GM21381 (cell line): ENCODE measurements at regions not wholly inside any gene's neighbourhood (a gene's known extent, or its start where the extent isn't known, plus 50 kb on each side); places are given as distances from the start of the nearest gene placed in this dataset.

ENCODE experiments used
- ATAC-seq: cut with Tn5 transposase; IDR thresholded peaks from one replicate; pipeline ENCODE4 v1.9.1; 2021; ENCODE audit warnings: mild to moderate bottlenecking, moderate library complexity; ENCODE audit not compliant: unreplicated experiment

DNA sequence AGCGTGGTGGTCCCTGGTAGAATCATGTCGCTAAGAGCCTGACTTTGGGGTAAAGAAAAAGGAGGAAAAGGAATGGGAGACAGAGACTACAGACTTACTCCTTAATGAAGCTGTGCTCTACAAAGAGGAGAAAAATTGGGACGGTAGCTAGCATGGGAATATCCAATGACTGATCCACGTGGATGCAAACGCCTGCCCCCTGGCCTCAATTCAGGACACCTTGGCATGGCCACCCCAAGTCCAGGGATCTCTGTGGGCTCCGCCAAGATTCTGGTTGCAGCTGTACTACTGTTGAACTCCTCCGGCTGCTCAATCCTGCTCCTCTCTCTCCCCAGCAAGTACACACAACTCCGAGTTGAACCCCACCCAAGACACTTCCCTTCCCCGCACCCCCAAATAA is 70.5 kb upstream of the DIO3 start:
- no peak for ATAC-seq

DNA sequence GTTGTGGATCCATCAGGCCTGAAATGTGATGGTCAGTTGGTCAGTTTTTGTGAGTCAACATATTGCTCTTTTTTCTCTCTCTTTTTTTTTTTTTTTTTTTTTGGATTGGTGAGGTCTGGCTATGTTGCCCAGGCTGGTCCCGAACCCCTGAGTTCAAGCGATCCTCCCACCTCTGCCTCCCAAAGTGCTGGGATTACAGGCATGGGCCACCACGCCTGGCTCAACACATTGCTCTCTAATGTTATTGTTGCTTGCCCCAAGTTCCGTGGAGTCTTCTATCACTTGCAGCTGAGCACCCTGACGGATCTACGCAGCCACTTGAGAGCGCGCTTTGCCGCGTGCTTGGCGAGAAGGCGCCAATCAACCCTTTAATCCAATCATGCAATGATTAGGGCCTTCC is 69.5 kb upstream of the DIO3 start:
- ATAC-seq, result no peak

DNA sequence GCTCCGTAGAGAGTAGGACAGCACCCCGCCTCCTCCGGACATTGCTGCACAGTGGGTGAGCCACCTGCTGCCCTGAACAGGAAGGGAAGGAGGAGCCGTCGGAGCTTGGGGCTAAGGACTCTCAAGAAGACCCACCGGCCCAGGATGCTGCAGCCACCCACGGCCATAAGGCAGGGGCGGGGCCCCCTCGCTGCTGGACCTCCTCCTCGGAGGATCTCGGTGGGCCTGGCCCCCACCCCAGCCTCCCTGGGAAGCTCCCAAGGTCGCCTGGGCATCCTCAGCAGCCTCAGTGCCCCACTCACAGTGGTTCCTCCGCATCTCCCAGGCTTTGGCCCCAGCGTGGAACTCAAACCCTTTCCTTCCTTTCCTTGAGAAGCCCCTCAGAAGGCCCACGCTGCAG is 68.6 kb upstream of the DIO3 start:
- no peak for ATAC-seq

DNA sequence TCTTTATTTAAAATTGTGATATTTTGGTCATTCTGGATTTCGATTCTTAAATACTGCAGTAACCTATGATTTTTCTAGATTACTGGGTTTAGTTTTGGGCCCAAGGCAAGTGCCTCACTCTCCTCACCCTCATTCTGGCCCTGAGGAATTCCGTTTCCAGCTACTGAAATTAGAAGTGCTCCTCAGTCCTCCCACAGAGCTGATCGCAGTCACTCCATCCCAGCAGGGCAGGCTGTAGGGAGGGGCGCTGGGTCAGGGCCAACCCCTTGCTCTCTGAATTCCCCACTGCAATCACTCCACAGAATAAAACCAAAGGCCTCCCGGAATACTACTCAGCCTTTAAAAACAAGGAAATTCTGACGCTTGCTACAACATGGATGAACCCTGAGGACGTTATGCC is 66.5 kb upstream of the DIO3 start:
- no peak for ATAC-seq

DNA sequence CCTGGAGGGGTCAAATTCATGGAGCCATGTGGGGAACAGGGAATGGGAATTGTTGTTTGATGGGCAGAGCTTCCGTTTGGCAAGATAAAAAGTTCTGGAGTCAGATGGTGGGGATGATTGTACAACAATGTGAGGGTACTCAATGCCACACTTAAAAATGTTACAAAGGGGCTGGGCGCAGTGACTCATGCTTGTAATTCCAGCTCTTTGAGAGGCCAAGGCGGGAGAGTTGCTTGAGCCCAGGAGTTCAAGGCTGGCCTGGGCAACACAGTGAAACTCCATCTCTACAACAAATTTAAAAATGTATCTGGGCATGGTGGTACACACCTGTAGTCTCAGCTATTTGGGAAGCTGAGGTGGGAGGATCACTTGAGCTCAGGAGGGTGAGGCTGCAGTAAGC is 66.0 kb upstream of the DIO3 start:
- no peak for ATAC-seq

DNA sequence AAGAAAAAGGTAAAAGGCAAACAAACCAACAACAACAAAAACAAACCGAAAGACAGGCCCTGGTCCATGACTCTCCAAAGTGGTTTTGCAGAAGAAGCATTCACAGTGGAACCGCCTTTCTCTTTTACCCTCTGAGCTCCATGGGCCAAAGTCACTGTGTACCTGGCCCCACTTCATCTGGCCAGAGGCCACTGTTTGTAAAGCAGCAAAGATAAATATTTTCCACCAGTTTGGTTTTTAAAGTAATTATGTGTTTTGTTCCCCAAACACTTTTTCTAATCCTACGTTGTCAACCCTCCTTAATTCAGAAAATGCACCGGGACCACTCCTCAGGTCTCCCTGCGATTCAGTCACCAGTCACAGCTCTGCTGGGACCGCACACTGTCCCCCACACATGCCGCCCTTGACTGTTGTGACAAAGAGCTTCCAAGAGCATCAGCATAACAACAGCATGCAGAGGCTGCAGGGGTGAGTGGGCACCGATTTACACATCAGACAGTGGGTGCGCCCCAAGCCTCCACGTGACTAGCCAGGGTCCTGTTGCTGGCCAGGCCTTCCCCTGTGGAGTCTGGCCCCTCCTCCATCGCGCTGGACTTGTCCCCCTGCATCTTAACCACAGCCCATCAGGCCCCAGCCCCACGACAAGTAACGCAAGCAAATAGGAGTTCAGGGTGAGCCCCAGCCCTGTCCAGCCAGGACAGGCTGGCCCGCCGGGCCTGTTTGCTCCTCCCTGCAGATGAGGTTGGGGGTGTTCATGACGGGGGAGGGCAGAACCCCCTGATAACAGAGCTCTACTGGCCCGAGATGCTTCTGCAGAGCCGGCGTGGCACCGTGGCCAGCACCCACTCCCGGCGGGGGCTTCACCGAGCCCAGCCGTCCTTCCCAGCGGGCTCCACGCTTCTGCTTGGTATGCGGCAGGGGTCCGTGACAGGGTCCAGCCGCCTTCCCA is 65.2 kb upstream of the DIO3 start:
- ATAC-seq, result no peak

DNA sequence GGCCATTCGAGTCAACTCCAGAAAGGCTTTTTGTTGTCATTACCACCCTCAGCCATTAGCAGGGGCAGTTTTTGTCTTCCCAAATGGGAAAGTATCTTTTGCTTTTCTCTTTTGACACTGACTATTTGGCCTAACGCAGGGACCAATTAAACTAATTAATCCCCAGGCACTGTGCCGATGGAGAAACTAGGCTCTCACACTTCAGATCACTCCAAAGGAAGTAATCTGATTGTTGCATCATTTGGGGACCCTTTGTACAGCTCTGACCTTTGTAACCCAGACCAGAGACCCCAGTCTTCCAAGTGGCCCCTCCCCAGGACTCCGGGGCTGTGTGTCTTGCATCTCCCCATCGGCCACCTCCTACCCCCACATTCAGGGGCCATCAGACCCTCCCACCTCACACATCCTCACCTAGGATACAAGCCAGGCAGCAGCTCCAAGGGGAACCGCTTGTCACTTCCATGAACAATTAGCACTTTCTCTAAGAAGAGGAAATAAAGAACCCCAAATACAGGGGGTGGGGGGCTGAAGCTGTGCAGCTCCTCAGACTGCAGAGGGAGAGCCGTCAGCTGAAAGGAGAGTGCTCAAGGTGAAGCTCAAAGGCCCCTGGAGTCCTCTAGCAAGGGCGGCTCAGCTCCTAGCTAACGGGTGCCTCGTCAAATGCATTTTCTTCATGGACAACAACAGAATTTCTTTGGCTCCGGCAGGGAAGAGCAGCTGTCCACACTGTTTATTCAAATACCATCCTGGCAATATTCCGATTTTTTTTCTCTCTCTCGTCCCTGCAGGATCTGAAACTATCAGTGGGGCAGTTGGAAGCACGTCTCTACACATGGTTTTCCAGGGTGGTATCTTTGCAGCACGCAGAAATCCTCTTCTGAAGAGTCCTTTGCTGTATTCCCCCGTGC is 64.3 kb upstream of the DIO3 start:
- ATAC-seq, result no peak

DNA sequence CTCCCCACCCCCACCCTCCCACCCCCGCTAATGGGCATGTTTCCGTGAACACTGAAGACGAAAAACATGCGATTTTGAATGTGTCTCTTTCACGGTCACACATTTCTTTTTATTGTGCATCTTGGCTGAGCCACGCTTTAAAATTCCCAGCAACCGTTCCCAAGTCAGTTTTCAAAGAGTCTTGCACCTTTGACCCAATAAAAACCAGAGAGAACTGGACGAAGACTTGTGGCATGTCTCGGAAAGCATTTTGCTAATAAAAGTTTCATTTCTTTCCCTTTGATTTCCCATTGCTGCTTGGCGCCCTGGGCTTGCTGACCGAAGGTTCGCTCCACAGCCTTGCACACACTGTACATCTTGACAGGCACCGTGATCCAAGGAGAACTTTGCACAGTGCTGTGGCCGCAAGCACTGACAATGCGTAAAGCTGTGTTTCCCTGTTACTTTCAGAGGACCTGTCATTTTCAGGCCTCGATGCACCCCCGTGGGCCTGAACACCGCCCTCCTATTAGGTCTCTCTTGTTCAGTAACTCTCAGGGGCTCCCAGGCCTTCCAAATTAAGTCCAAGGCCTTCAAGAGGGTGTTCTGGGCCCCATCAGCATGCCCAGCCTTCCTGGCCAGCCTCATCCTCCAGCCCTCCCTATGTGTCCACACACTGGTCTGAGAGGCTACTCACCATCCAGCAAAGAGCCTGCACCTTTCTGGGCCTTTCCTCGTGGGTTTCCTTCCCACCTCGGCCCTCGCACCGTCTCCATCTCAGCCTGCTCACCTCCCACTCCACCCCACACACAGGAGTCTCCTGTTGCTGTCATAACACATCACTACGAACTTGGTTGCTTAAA is 63.4 kb upstream of the DIO3 start:
- no peak for ATAC-seq

DNA sequence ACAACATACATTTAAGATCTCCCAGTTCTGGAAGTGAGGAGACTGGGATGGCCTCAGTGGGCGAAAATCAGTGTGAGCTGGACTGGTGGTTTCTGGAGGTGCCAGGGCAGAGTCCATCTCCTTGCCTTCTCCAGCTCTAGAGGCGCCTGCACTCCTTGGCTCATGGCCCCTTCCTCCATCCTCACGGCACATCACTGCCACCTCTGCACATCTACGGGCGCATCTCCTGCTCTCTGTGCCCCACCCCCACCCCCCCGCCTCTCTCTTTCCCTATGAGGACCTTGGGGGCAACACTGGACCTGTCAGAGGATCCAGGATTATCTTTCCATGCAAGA is 62.8 kb upstream of the DIO3 start:
- no peak for ATAC-seq

DNA sequence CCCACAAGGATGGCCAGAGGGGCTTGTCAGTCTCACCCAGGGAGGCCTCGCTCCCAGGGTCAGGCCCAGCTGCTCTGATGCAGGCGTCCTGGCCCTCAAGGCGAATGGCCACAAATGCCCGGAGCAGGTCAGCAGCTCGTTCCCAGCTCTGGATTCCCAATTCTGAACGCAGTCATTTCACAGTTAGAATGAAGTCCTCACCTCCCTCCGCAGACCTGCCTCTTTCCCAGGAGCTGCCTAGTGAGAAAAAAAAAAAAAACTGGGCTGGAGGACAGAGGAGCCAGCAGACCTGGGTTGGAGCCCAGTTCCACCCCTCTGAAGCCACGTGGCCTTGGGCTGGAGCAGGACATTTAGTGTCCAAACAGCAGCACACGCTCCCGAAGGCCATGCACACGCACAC is 62.2 kb upstream of the DIO3 start:
- no peak for ATAC-seq

DNA sequence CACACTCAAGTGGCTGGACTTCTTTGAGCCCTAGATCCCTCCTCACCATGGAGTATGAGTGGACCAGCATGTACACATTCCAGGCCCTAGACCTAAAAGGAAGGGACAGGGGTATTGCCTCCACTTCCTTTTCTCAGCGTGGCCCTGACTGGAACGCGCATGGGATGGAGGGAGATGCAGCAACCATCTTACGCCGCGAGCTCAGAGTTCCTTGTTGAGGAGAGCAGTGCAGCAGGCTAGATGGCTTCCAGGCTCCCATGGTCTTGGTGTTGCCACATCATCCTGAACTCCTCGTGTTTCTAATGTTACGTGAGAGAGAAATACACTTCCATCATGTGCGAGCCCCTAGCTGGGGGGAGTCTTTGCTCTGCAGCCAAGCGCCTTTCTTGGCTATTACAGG is 61.8 kb upstream of the DIO3 start:
- no peak for ATAC-seq

DNA sequence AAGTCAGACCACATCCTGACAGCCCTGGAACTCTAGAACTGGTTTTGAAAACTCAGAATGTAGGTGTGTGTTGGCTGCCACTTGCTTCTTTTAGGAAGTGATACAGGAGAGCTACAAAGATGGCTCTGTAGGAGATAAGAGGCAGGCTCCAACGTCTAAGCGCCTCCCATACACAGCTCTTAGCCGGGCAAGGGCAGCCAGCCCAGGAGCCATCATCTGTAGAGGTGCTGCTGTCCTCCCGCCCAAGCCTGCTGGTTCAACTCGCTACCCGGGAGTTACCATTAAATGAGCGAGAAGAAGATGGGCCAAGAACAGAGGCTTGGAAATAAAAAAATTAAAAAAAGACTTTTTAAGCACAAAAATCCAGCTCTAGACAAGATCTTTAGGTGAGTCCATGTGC is 61.2 kb upstream of the DIO3 start:
- no peak for ATAC-seq

DNA sequence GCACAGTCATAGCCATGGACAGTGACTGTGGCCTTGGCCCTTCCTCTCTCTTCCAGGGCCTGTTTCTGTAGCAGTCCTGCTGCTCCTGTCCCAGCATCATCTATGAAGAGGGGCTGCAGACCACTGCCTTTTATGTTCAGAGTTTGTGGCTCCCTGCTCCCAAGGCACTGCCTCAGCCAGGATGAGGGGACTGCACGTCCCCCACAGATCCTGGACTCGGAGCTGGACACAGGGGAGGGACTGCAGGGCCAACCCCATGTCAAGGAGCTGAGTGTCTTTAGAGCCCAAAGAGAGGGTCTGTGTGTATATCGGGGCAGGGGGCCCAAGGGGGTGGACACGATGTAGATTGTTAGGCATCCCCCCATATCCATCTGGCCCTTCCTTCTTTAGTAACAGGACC is 60.6 kb upstream of the DIO3 start:
- ATAC-seq, result no peak

DNA sequence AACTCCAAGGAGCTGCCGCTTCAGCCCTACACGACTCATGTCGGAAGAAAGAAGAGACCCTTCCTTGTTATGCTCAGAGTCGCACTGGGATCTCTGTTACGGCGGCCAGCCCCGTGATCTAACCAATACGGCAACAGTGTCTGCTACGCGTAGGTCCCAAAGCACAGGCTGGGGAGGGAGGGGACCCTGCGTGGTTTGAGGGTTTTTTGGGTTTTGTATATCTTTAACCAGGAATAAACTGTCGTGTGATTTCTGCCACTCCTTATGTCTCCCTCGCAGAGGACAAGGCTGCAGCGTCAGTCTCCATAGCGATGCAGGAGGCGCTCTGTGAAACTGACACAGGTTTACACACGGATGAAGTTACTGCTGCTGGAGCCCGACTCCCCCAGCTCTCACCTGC is 60.0 kb upstream of the DIO3 start:
- no peak for ATAC-seq

DNA sequence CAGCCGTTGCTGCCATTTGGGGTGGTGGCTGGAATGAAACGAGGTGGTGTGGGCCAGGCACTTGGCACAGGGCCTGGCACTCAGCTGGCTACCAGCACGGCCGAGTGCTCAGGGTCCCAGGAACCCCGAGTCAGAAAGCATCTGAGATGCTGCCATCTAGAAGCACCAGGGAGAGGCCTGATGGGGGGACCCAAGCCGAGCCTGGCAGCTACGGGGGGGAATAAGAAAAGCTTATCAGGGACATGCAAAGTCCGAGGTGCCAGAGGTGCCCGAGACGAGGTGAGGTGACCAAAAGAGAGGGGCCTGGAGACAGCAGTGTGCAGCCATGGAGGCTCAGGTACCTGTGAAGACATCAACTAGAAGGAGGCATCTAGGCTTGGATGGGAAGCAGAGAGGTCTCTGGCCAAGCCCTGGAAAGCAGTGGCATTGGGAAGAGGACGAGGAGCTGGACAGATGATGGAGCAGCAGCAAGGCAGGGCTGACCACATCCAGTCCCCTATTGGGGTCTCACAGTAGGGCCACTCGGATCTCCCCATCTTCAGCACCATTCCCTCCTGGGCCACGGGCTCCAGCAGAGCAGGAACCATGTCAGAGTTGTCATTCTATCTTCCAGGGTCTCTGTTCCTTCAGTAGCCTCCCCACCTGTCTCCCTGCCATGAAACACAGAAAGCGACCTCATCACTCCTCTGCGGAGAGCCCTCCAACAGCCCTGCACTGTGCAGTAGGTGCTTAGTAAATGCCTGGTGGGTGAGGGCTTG is 59.3 kb upstream of the DIO3 start:
- ATAC-seq, result no peak

DNA sequence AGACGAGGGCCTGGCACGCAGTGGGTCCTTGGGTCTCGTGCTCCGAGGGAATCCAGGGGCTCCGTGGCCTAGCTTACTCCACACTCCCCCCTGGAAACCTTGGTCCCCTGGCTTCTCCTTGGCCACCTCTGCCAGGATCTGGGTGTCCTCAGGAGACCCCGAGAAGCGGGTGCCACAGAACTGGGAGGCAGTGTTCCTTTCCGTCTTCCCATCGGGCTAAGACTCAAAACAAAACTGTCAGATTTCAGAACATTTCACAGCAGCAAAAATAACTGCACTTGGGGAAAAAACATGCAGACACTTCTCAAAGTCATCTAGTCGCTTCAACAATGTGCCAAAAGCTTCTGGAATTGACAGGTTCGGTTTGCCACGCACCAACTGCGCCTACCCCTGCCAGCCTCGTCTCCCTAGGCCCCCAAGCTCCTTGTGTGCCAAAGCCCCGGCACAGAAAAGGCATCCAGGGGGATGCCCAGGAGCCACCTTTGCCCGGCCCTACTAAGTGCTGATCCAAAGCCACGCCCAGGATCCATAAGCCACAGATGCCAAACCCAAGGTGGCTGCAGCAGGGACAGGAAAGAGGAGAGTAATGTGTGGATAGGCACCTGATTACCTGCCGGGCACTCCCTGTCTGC is 58.4 kb upstream of the DIO3 start:
- no peak for ATAC-seq

DNA sequence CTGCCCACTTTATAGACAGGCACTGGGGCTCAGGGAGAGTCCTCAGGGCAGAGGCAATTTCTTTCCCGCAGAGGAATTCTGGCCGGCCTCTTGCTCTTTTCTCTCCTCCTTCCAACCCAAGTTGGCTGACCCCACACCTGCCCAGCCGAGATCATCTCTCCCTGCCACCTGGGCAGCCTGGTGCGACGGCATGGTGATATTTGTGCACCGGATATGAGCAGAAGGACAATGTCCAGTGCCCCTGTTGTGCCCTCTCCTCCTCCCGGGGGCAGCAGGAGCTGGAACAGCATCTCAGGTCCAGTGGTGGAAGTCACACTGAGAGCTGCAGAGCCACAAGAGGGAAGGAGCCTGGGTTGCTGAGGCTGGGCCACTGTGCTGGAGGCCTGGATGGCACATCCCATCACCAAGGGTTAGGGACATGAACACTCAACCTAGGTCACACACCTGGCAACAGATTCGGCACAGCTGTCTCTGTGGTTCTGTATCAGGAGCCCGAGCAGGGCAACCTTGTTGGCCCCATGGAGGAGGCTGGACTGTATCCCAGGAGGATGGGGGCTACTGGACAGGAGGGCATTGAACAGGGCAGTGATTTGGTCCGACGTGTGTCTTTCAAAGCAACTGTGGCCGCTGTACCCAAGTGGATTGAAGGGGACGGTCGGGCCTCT is 57.7 kb upstream of the DIO3 start:
- no peak for ATAC-seq

DNA sequence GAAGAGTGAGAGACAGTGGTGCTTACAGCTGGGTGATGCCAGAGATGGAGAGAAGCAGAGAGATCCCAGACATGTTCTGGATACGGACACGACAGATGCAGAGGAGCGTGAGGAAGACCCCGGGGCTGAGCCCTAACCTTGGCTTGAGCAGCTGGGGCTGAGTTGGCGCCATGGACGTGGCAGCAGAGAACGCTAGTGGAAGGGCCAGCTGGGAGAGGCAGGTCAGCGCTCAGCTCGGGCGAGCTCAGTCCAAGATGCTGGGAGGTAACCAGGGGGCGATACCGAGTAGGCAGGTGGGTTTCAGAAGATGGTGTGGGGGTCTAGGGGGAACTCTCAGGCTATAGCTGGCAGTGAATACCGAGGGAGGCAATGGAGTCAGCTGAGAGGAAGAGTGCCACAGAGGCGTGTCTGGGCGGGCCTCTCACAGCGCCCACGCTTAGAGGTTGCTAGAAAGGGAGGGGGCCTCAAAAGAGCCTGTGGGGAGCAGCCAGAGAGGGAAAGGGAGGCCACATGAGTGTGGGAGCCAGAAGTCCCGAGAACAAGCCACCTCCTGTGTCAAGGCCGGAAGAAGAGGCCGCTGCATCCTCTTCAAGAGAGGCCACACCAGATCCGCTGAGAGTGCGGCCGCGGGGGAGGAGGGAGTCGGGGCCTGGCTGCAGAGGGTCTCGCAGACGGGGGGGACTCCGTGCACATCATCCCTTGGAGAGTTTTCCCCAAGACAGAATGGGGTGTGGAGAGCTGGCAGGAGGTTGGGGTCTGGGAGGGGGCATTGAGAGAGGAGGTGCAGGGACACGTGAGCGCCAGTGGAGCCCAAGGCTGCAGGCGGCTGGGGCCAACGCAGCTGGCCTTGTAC is 57.0 kb upstream of the DIO3 start:
- ATAC-seq, result no peak
